GM20431 (cell line): ENCODE measurements at regions not wholly inside any gene's neighbourhood (a gene's known extent, or its start where the extent isn't known, plus 50 kb on each side); places are given as distances from the start of the nearest gene placed in this dataset.

Experiments used
- in situ Hi-C: fragments of 300-500 bp; cut with MseI, MboI; formaldehyde crosslinking; loops from one replicate; pipeline ENCODE4 v1.15.0; 2020; ENCODE audit warnings: low sequenced_read_pairs; ENCODE audit not compliant: unreplicated experiment

- in situ Hi-C loops, result no loop called here
Measured at GRCh38 chr2:65507102-65508069, 75.0 kb upstream of the SPRED2 start.

- in situ Hi-C loops, result no loop called here
Measured at GRCh38 chr2:65504814-65505697, 72.7 kb upstream of the SPRED2 start.

DNA sequence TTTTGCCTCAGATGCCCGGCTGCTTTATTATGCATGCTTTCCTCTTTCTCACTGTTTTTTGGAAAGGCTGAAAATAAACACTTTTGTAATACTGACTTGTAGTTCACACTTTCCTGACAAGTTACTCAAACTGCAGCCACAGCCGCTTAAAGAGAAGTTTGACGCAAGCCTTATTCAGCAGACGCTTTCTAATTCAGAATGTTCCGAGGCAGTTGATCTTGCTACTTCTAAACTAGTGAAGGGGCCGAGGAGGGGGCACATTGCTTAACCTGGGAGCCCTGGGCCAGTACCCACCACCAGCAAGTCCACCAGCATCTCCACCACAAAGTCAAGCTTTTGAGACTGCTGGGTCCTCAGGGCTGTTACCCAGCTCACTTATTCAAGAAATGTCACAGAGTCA is 71.8 kb upstream of the SPRED2 start:
- in situ Hi-C loops, result no loop called here

- in situ Hi-C loops, result no loop called here
Measured at GRCh38 chr2:65503746-65504145, 71.3 kb upstream of the SPRED2 start.

GRCh38 chr2:65501836-65502235 is 69.4 kb upstream of the SPRED2 start:
- in situ Hi-C loops, result no loop called here

GRCh38 chr2:65501074-65501473 is 68.7 kb upstream of the SPRED2 start:
- in situ Hi-C loops, result no loop called here

DNA sequence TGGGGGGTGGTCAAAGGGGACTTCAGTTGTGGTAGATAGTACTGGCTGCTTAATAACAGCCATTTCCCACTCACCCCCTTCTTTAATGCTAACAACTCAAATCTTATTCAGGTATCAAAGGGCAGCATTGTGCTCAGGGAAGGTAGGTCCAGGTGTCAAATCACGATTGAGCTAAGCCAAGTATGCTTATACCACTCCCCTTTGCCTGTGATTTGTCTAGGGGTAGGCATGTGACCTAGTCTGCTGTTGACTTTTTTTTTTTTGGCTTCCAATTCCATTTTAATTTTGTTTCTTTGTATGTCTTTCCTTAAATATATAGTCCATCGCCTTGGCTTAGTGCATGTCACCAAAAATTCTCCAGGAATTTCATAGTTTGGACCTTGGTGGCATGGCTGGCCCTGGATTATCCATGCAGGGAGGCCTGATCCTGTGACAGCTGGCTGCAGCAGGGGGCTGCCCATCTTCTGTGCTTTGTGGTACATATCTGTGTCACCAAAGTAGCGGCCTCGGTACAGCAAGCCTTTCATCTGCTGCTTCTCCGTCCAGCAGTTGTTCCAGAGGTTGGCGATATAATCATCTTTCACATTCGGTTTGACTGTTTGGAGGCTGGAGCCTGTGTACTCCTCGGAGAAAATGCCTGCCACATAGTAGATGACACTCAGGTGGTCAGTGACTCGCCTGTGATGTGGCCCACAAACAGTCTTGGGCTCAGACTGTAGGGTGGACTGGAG is 68.1 kb upstream of the SPRED2 start:
- in situ Hi-C loops, result no loop called here

- in situ Hi-C loops, result no loop called here
Measured at GRCh38 chr2:65499216-65499615, 66.8 kb upstream of the SPRED2 start.

DNA sequence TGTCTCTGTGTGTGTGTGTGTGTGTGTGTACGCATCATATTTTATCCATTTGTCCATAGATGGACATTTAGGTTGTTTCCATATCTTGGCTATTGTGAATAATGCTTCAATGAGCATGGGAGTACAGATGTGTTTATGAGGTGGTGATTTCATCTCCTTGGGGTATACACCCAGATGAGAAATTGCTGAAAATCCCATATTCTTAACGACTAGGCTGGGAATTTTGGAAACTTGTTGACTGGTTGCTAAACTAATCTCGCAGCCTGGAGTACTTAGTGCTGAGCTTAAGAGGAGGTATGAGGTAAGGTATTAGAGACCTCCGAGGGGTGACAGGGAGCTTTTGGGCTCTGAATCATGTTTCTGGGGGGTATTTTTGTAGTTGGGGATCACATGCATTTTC is 66.0 kb upstream of the SPRED2 start:
- in situ Hi-C loops, result no loop called here

DNA sequence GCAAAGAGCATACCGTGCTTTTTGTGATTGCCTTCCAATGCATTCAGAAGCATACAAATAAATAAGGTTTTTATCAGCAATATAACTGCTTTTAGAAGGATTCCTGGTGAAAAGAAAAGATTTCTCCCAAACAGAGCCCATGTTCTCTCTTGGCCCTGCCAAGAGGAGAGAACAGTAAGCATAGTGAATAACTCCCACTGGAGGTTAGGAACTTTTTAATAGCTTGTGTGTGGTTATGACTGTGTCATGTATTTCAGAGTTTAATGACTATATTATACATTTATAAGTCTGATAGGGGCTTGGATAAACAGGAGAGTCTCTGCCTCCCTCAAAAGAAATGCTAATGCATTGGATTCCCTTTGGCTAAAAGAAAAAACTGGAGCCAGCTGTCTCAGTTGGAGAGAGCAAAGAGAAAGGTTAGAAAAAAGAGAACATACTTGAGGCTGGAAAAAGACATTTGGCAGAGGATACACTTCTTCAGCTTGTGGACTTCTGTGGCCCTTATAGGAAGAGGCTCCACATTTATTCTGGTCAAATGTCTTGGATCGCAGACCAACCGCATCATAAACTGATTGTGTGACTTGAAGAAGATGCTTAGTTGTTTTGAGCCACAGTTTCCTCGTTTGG is 63.0 kb upstream of the SPRED2 start:
- in situ Hi-C loops, result no loop called here

- in situ Hi-C loops, result no loop called here
Measured at GRCh38 chr2:65494078-65494477, 61.7 kb upstream of the SPRED2 start.

- in situ Hi-C loops, result no loop called here
Measured at GRCh38 chr2:65491381-65491905, 59.0 kb upstream of the SPRED2 start.

DNA sequence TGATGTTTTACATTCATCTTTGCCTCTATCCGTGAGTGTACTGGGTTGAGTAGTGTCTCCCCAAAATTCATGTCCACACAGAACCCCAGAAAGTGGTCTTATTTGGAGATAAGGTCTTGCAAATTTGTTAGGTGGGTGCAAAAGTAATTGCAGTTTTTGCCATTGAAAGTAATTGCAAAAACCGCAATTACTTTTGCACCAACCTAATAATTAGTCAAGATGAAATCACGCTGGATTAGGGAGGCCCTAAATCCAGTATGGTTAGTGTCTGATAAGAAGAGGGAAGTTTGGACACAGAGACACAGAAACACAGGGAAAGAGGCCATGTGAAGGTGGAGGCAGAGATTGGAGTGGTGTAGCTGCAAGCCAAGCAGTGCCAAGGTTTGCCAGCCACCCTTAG is 57.8 kb upstream of the SPRED2 start:
- in situ Hi-C loops, result no loop called here

DNA sequence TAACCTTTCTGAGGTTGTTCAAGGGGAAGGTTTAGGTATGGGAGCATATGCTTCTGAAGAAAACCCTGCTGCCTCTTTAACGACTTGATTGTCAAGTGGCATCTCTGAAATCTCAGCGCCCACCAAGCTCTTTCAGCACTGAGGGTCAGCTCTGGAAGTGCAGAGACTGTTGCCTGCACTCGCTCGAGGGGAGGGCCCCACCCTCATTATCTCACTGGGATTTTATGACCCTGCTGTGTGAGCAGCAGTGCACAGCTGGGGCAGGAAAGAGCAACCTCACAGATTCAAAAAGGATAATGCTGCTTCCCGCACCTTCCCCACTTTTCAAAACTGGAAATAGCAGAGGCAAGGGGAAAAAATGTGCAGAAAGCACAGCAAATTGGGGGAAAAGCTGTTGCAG is 56.9 kb upstream of the SPRED2 start:
- in situ Hi-C loops, result no loop called here

GRCh38 chr2:65488527-65488926 is 56.1 kb upstream of the SPRED2 start:
- in situ Hi-C loops, result no loop called here

- in situ Hi-C loops, result no loop called here
Measured at GRCh38 chr2:65487404-65487803, 55.0 kb upstream of the SPRED2 start.

GRCh38 chr2:65486802-65487201 is 54.4 kb upstream of the SPRED2 start:
- in situ Hi-C loops, result no loop called here

DNA sequence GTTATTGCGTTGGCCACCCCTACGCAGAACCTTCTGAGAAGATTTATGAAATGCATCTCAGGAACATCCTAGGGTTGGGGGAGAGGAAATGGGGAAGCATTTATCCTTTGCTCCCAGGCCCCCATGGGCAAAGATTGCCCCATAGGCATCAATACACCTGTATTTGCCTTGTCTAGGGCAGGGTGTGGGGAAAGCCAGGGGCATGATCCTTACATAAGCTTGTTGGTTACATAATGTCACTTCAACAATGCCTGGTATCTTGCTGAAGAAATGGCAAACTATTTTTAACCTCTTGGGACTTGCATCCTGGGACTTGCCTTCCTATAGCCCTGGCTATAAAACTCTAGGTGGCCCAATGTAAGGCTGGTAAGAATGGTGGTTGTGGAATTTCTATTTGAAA is 53.9 kb upstream of the SPRED2 start:
- in situ Hi-C loops, result no loop called here

DNA sequence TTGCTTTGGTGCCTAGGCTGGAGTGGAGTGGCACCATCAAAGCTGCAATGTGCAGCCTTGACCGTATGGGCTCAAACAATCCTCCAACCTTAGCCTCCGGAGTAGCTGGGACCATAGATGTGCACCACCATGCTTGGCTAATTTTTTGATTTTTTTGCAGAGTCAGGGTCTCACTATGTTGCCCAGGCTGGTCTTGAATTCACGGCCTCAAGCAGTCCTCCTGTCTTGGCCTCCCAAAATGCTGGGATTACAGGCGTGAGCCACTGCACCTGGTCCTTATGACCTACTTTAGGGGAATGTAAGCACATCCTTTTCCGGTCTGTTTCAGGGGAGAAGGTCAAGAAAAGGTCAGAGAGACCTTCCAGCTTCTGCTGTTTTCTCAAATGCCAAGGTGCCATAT is 53.4 kb upstream of the SPRED2 start:
- in situ Hi-C loops, result no loop called here

GRCh38 chr2:65483763-65484162 is 51.4 kb upstream of the SPRED2 start:
- in situ Hi-C loops, result no loop called here
